ENCODE measurements at regions not wholly inside any gene's neighbourhood (a gene's known extent, or its start where the extent isn't known, plus 50 kb on each side); places are given as distances from the start of the nearest gene placed in this dataset.

GRCh38 chr9:82140471-82140870, 151.9 kb downstream of the SPATA31D1 start (continued):
- no peak for TF ChIP-seq ZNF12 (CRISPR knock-in tag; IDR thresholded peaks at IDR 0.05)
- no peak for TF ChIP-seq ZNF76 (CRISPR knock-in tag; IDR thresholded peaks at IDR 0.05; ENCODE audit: borderline replicate concordance)

- TF ChIP-seq RBM34 (IDR thresholded peaks at IDR 0.05; ENCODE audit: borderline replicate concordance, insufficient read depth, low read length): no peak
- no peak for TF ChIP-seq FOXP1 (CRISPR knock-in tag; IDR thresholded peaks at IDR 0.05)
- TF ChIP-seq CSDE1 (IDR thresholded peaks at IDR 0.05): no peak
- TF ChIP-seq DPF2 (IDR thresholded peaks at IDR 0.05): no peak
- TF ChIP-seq SRSF9 (IDR thresholded peaks at IDR 0.05; ENCODE audit: borderline replicate concordance, low read depth, low read length): no peak
- TF ChIP-seq ZNF561 (CRISPR knock-in tag; conservative IDR thresholded peaks at IDR 0.05): no peak
- TF ChIP-seq TFAM (CRISPR knock-in tag; conservative IDR thresholded peaks at IDR 0.05): no peak
- TF ChIP-seq ZFP91 (CRISPR knock-in tag; IDR thresholded peaks at IDR 0.05): no peak
- no peak for TF ChIP-seq ZNF507 (tag; conservative IDR thresholded peaks at IDR 0.05)
- TF ChIP-seq KAT8 (IDR thresholded peaks at IDR 0.05; ENCODE audit: low read depth): no peak
- TF ChIP-seq ZNF24 (IDR thresholded peaks at IDR 0.05): no peak
- TF ChIP-seq GTF2B (IDR thresholded peaks at IDR 0.05; ENCODE audit: extremely low read depth, insufficient read length): no peak
- TF ChIP-seq ZNF551 (CRISPR knock-in tag; IDR thresholded peaks at IDR 0.05): no peak
- TF ChIP-seq SLC30A9 (CRISPR knock-in tag; IDR thresholded peaks at IDR 0.05): no peak
- no peak for TF ChIP-seq TEAD2 (tag; IDR thresholded peaks at IDR 0.05)
- no peak for TF ChIP-seq PREB (CRISPR knock-in tag; IDR thresholded peaks at IDR 0.05)
- no peak for TF ChIP-seq SPI1 (IDR thresholded peaks at IDR 0.05; ENCODE audit: borderline replicate concordance, low read depth, low read length)
- POLR2A ChIA-PET: no interaction called here
- no peak for ATAC-seq
- H3K4me2 ChIP-seq (ENCODE audit: insufficient read depth, low read length): no peak overlapping the region
- CTCF ChIA-PET (ENCODE audit: low intra/inter-chr PET ratio): no interaction called here
- no peak for DNase-seq (ENCODE audit: extremely low read depth in 1 of 4, low spot score in 3 of 4)
- no TSS peak for BruUV-seq (replicated peaks)
- no peak overlapping the region for H2AFZ ChIP-seq (ENCODE audit: low read depth, low read length)
- no peaks in the 10 kb centered on the region for H3K27me3 ChIP-seq (ENCODE audit: control insufficient read depth in 2 of 2, insufficient read depth in 2 of 2, low read length in 2 of 2)
- no peak overlapping the region for H3K4me3 ChIP-seq
- H3K27ac ChIP-seq (ENCODE audit: extremely low read depth, low read depth, low read length): no peak overlapping the region
- H3K9me1 ChIP-seq (ENCODE audit: control insufficient read depth, insufficient read depth, low read length): no peaks in the 10 kb centered on the region
- no peaks in the 10 kb centered on the region for H3K4me1 ChIP-seq (replicated peaks in 1 of 2; ENCODE audit: control insufficient read depth in 2 of 2, insufficient read depth in 2 of 2, low read length in 2 of 2)
- H3K9me3 ChIP-seq (replicated peaks; ENCODE audit: control insufficient read depth, insufficient read depth, low read depth, low read length): no peaks in the 10 kb centered on the region
- in situ Hi-C loops (cut with MboI) (no loop called here), intact Hi-C loops (cut with micrococcal nuclease) (no loop called here)
- no peaks in the 10 kb centered on the region for H3K36me3 ChIP-seq (ENCODE audit: control insufficient read depth, insufficient read depth, low read length)
- 9% methylated on average over 4 of the region's 4 CpGs for WGBS (ENCODE audit: insufficient coverage, low coverage, missing lambda C conversion rate)
- no peaks in the 10 kb centered on the region for H4K20me1 ChIP-seq (replicated peaks; ENCODE audit: control insufficient read depth, insufficient read depth, low read length)
- H3K79me2 ChIP-seq (ENCODE audit: control insufficient read depth, insufficient read depth, low read length): no peaks in the 10 kb centered on the region
- no peak for FAIRE-seq
- no peak overlapping the region for H3K9ac ChIP-seq (ENCODE audit: insufficient read depth in 1 of 2, low read depth in 2 of 2, low read length in 2 of 2)
Observed at GRCh38 chr9:82144803-82145202, 156.2 kb downstream of the SPATA31D1 start.

Measured in K562 (cell line).